ENCODE measurements at regions not wholly inside any gene's neighbourhood (a gene's known extent, or its start where the extent isn't known, plus 50 kb on each side); places are given as distances from the start of the nearest gene placed in this dataset.

DNA sequence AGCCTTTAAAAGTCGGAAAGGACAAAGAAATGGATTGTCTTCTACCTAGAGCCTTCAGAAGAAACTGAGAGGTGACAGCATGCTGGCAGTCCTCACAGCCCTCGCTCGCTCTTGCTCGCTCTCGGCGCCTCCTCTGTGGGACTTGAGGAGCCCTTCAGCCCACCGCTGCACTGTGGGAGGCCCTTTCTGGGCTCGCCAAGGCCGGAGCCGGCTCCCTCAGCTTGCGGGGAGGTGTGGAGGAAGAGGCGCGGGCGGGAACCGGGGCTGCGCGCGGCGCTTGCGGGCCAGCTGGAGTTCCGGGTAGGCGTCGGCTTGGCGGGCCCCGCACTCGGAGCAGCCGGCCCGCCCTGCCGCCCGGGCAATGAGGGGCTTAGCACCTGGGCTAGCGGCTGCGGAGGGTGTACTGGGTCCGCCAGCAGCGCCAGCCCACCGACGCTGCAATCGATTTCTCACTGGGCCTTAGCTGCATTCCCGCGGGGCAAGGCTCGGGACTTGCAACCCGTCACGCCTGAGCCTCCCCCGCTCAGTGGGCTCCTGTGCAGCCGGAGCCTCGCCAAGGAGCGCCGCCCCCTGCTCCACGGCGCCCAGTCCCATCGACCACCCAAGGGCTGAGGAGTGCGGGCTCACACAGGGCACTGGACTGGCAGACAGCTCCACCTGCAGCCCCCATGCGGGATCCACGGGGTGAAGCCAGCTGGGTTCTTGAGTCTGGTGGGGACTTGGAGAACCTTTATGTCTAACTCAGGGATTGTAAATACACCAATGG is 953.8 kb upstream of the GBE1 start:
- TF ChIP-seq, protein P1, sequence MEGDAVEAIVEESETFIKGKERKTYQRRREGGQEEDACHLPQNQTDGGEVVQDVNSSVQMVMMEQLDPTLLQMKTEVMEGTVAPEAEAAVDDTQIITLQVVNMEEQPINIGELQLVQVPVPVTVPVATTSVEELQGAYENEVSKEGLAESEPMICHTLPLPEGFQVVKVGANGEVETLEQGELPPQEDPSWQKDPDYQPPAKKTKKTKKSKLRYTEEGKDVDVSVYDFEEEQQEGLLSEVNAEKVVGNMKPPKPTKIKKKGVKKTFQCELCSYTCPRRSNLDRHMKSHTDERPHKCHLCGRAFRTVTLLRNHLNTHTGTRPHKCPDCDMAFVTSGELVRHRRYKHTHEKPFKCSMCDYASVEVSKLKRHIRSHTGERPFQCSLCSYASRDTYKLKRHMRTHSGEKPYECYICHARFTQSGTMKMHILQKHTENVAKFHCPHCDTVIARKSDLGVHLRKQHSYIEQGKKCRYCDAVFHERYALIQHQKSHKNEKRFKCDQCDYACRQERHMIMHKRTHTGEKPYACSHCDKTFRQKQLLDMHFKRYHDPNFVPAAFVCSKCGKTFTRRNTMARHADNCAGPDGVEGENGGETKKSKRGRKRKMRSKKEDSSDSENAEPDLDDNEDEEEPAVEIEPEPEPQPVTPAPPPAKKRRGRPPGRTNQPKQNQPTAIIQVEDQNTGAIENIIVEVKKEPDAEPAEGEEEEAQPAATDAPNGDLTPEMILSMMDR (IDR thresholded peaks at IDR 0.05; ENCODE audit: borderline replicate concordance, extremely low read depth, insufficient read depth): no peak
- FAIRE-seq (no peak), DNase-seq (peak in 1 of 5 donors; percentile 64)
- H3K27me3 ChIP-seq (ENCODE audit: control insufficient read depth, insufficient read depth, low read length): no peaks in the 10 kb centered on the region
- H3K4me3 ChIP-seq (ENCODE audit: low read length in 3 of 3): no peak overlapping the region
- no peaks in the 10 kb centered on the region for H3K36me3 ChIP-seq (ENCODE audit: control insufficient read depth in 2 of 3, insufficient read depth in 3 of 3, low read length in 3 of 3)
- no peak overlapping the region for H3K27ac ChIP-seq (ENCODE audit: low read depth in 2 of 2, low read length in 2 of 2)
- intact Hi-C loops (cut with DNase I): no loop called here
- H3K9ac ChIP-seq (ENCODE audit: low read length in 3 of 3): no peak overlapping the region
- H3K9me3 ChIP-seq (ENCODE audit: control insufficient read depth in 2 of 3, insufficient read depth in 1 of 3, low read length in 3 of 3): no peaks in the 10 kb centered on the region
- H3K4me1 ChIP-seq (ENCODE audit: control insufficient read depth in 2 of 3, insufficient read depth in 2 of 3, low read depth in 1 of 3, low read length in 3 of 3): no peaks in the 10 kb centered on the region

DNA sequence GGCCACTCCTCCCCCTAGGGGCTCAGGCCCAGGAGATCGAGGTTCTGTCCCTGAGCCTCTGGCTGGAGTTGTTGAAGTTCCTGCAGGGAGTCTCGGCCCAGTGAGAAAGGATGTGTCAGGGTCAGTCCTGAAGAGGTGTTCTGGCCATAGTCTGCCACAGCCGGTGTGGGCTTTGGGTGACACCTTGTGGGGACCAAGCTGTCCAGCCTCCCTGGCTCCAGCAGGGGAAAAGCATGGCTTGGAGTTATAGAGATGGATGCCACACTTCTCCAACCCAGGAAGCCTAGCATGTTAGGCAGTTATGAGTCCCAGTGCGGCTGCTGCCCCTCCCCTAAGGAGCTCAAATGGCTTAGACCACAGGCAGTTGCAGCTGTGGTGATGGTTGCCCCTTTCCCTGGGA is 945.6 kb upstream of the GBE1 start:
- no peak overlapping the region for H3K4me3 ChIP-seq (ENCODE audit: low read length in 3 of 3)
- TF ChIP-seq, protein P1 (IDR thresholded peaks at IDR 0.05; ENCODE audit: borderline replicate concordance, extremely low read depth, insufficient read depth): peak; percentile 9
- no peaks in the 10 kb centered on the region for H3K27me3 ChIP-seq (ENCODE audit: control insufficient read depth, insufficient read depth, low read length)
- no peaks in the 10 kb centered on the region for H3K4me1 ChIP-seq (ENCODE audit: control insufficient read depth in 2 of 3, insufficient read depth in 2 of 3, low read depth in 1 of 3, low read length in 3 of 3)
- no peak overlapping the region for H3K27ac ChIP-seq (ENCODE audit: low read depth in 2 of 2, low read length in 2 of 2)
- no peak for FAIRE-seq
- no peak overlapping the region for H3K9ac ChIP-seq (ENCODE audit: low read length in 3 of 3)
- H3K36me3 ChIP-seq (ENCODE audit: control insufficient read depth in 2 of 3, insufficient read depth in 3 of 3, low read length in 3 of 3): no peaks in the 10 kb centered on the region
- DNase-seq: peak in 1 of 5 donors; percentile 33
- intact Hi-C loops (cut with DNase I): no loop called here
- H3K9me3 ChIP-seq (ENCODE audit: control insufficient read depth in 2 of 3, insufficient read depth in 1 of 3, low read length in 3 of 3): no peaks in the 10 kb centered on the region

DNA sequence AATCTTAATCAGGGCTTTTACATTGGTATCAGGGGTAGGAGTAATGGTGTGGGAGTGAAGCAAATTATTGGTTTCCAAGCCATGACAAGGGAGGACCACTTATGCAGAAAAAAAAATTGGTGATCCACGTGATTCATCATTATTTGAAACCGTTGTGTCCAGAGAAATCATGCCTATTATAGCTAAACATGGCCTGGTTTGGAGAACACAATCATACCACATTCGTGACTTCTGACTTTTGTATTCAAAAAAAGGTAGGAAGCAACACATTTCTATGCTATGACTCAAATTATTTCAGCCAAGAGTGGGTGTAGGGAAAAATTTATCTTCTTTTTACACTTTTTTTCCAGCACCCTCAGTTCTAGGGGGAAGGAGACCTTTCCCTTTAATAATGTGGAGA is 924.3 kb upstream of the GBE1 start:
- no peaks in the 10 kb centered on the region for H3K27me3 ChIP-seq (ENCODE audit: control insufficient read depth, insufficient read depth, low read length)
- H3K4me3 ChIP-seq (ENCODE audit: low read length in 3 of 3): no peak overlapping the region
- no peaks in the 10 kb centered on the region for H3K4me1 ChIP-seq (ENCODE audit: control insufficient read depth in 2 of 3, insufficient read depth in 2 of 3, low read depth in 1 of 3, low read length in 3 of 3)
- FAIRE-seq (no peak), DNase-seq (no peak)
- intact Hi-C loops (cut with DNase I): no loop called here
- no peak overlapping the region for H3K27ac ChIP-seq (ENCODE audit: low read depth in 2 of 2, low read length in 2 of 2)
- TF ChIP-seq, protein P1 (IDR thresholded peaks at IDR 0.05; ENCODE audit: borderline replicate concordance, extremely low read depth, insufficient read depth): no peak
- no peaks in the 10 kb centered on the region for H3K9me3 ChIP-seq (ENCODE audit: control insufficient read depth in 2 of 3, insufficient read depth in 1 of 3, low read length in 3 of 3)
- H3K36me3 ChIP-seq (ENCODE audit: control insufficient read depth in 2 of 3, insufficient read depth in 3 of 3, low read length in 3 of 3): no peaks in the 10 kb centered on the region
- no peak overlapping the region for H3K9ac ChIP-seq (ENCODE audit: low read length in 3 of 3)
